Testis (tissue), 2 donors: ENCODE measurements at regions not wholly inside any gene's neighbourhood (a gene's known extent, or its start where the extent isn't known, plus 50 kb on each side); places are given as distances from the start of the nearest gene placed in this dataset.

ENCODE experiments used
- DNase-seq: peaks from one replicate; pipeline ENCODE4 v3.0.0-alpha.2; 2019
- H3K27ac ChIP-seq, 2 donors: fragments of 200-600 bp; sonication (generic); one replicate each; pipeline ENCODE4 v1.5.1; 2019
- H3K27me3 ChIP-seq: fragments of 200-600 bp; sonication (generic); one replicate; pipeline ENCODE4 v1.5.1; 2019
- H3K36me3 ChIP-seq: fragments of 200-600 bp; sonication (generic); one replicate; pipeline ENCODE4 v1.5.1; 2017; ENCODE audit warnings: low read depth; ENCODE audit errors: missing control alignments
- H3K4me1 ChIP-seq: fragments of 200-600 bp; sonication (generic); one replicate; pipeline ENCODE4 v1.5.1; 2019
- H3K4me3 ChIP-seq, 2 donors: fragments of 200-600 bp; sonication (generic); one replicate each; pipeline ENCODE4 v1.5.1; 2017 to 2019
- H3K9me3 ChIP-seq: fragments of 200-600 bp; sonication (generic); one replicate; pipeline ENCODE4 v1.5.1; 2017
- CTCF ChIP-seq, 3 experiments: fragments of 450-650 bp in 2 of 3; fragments of 200-600 bp in 1 of 3; sonication (generic) in 1 of 3; IDR thresholded peaks; one replicate each; pipeline ENCODE4 v1.5.1; 2016 to 2019; ENCODE audit warnings: antibody characterized with exemption in 3 of 3, mild to moderate bottlenecking in 2 of 3, moderate library complexity in 1 of 3
- POLR2A ChIP-seq: fragments of 450-650 bp; IDR thresholded peaks from one replicate; pipeline ENCODE4 v1.6.1; 2017; ENCODE audit warnings: antibody characterized with exemption, mild to moderate bottlenecking, moderate library complexity
- WGBS, 2 donors: methylation state at CpG; one replicate each; pipeline ENCODE4 v1.1.5; 2018; 5-methylcytosine and 5-hydroxymethylcytosine counted together
- intact Hi-C: fragments of 100-400 bp; cut with DNase I; formaldehyde crosslinking; loops from one replicate; pipeline ENCODE4 v1.15.1; 2023; ENCODE audit warnings: low total_unique reads

GRCh38 chr3:194212845-194213331, 76.9 kb downstream of the HES1 start:
- 65 to 72% methylated on average over 10 of the region's 10 CpGs for WGBS, 2 donors
- H3K9me3 ChIP-seq: no peaks in the 10 kb centered on the region
- H3K36me3 ChIP-seq: no peaks in the 10 kb centered on the region
- DNase-seq: no peak
- TF ChIP-seq CTCF (IDR thresholded peaks at IDR 0.05) (no peak), POLR2A (no peak)
- H3K27me3 ChIP-seq: no peaks in the 10 kb centered on the region
- no peaks in the 10 kb centered on the region for H3K4me1 ChIP-seq
- intact Hi-C loops: no loop called here
- no peak overlapping the region for H3K4me3 ChIP-seq
- H3K27ac ChIP-seq: no peak overlapping the region

- TF ChIP-seq POLR2A (no peak), CTCF (IDR thresholded peaks at IDR 0.05) (no peak)
- Histone ChIP-seq H3K9me3 (no peaks in the 10 kb centered on the region), H3K36me3 (no peaks in the 10 kb centered on the region), H3K27ac (no peak overlapping the region), H3K4me3 (no peak overlapping the region), H3K4me1 (no peaks in the 10 kb centered on the region), H3K27me3 (no peaks in the 10 kb centered on the region)
- intact Hi-C loops: no loop called here
- no peak for DNase-seq
- WGBS, 2 donors: 68 to 77% methylated on average over 6 of the region's 6 CpGs
Observed at GRCh38 chr3:194215392-194215791, 79.4 kb downstream of the HES1 start.

- TF ChIP-seq POLR2A (no peak), CTCF (IDR thresholded peaks at IDR 0.05) (no peak)
- no peak for DNase-seq
- Histone ChIP-seq H3K4me3 (no peak overlapping the region), H3K9me3 (no peaks in the 10 kb centered on the region), H3K36me3 (no peaks in the 10 kb centered on the region), H3K27me3 (no peaks in the 10 kb centered on the region), H3K27ac (no peak overlapping the region), H3K4me1 (peaks cover 4% of the 10 kb centered on the region)
- intact Hi-C loops: no loop called here
- WGBS, 2 donors: 81 to 89% methylated on average over 13 of the region's 13 CpGs
Observed at GRCh38 chr3:194218646-194219453, 82.9 kb downstream of the HES1 start.

GRCh38 chr3:194219826-194220410, 84.0 kb downstream of the HES1 start:
- 89 to 91% methylated on average over 10 of the region's 10 CpGs for WGBS, 2 donors
- Histone ChIP-seq H3K9me3 (no peaks in the 10 kb centered on the region), H3K27me3 (no peaks in the 10 kb centered on the region), H3K4me1 (peaks cover 13% of the 10 kb centered on the region), H3K4me3 (no peak overlapping the region), H3K36me3 (no peaks in the 10 kb centered on the region), H3K27ac (no peak overlapping the region)
- intact Hi-C loops: no loop called here
- no peak for DNase-seq
- TF ChIP-seq POLR2A: no peak
- no peak for TF ChIP-seq CTCF (IDR thresholded peaks at IDR 0.05)
